Fibroblast of lung (primary cell): ENCODE measurements at regions not wholly inside any gene's neighbourhood (a gene's known extent, or its start where the extent isn't known, plus 50 kb on each side); places are given as distances from the start of the nearest gene placed in this dataset.

Source experiments
- DNase-seq, 2 donors: peaks; one replicate each; pipeline versions ENCODE4 v3.0.0 to v3.0.0-alpha.2; 2010; ENCODE audit warnings: low read depth in 2 of 2
- H2AFZ ChIP-seq: 2 replicates; pipeline ENCODE4 v1.5.1; 2012; ENCODE audit warnings: low read length, control low read depth, inconsistent platforms
- H3K27ac ChIP-seq: 2 replicates; pipeline ENCODE4 v1.5.1; 2011; ENCODE audit warnings: low read length, control low read depth; ENCODE audit not compliant: insufficient read depth
- H3K27me3 ChIP-seq: 2 replicates; pipeline ENCODE4 v1.5.1; 2011; ENCODE audit warnings: mild to moderate bottlenecking, low read length; ENCODE audit not compliant: control insufficient read depth, insufficient read depth
- H3K36me3 ChIP-seq: 2 replicates; pipeline ENCODE4 v1.5.1; 2011; ENCODE audit warnings: low read length; ENCODE audit not compliant: control insufficient read depth, insufficient read depth
- H3K4me1 ChIP-seq: 2 replicates; pipeline ENCODE4 v1.5.1; 2011; ENCODE audit warnings: low read length; ENCODE audit not compliant: control insufficient read depth, insufficient read depth; ENCODE audit errors: extremely low read depth
- H3K4me2 ChIP-seq: 2 replicates; pipeline ENCODE4 v1.5.1; 2011; ENCODE audit warnings: low read length, control low read depth; ENCODE audit not compliant: insufficient read depth; ENCODE audit errors: extremely low read depth
- H3K4me3 ChIP-seq, 4 experiments: fragments of 200-600 bp in 1 of 4; sonication (generic) in 1 of 4; replicated peaks in 1 of 4; 2 replicates each; pipeline ENCODE4 v1.5.1; 2011 to 2016; ENCODE audit warnings: low read length in 4 of 4, low read depth in 3 of 4, mild to moderate bottlenecking in 3 of 4, control low read depth in 2 of 4, inconsistent platforms in 1 of 4, mixed read lengths in 1 of 4; ENCODE audit not compliant: insufficient read depth in 1 of 4; ENCODE audit errors: control extremely low read depth in 1 of 4
- H3K79me2 ChIP-seq: 2 replicates; pipeline ENCODE4 v1.5.1; 2012; ENCODE audit warnings: mild to moderate bottlenecking, low read length, inconsistent platforms; ENCODE audit not compliant: control insufficient read depth, insufficient read depth
- H3K9ac ChIP-seq: 2 replicates; pipeline ENCODE4 v1.5.1; 2011; ENCODE audit warnings: mild to moderate bottlenecking, low read length, control low read depth; ENCODE audit not compliant: insufficient read depth
- H3K9me3 ChIP-seq: 2 replicates; pipeline ENCODE4 v1.5.1; 2012; ENCODE audit warnings: low read depth, low read length; ENCODE audit not compliant: control insufficient read depth, insufficient read depth
- H4K20me1 ChIP-seq: 2 replicates; pipeline ENCODE4 v1.5.1; 2011; ENCODE audit warnings: low read length; ENCODE audit not compliant: control insufficient read depth, insufficient read depth; ENCODE audit errors: extremely low read depth
- EZH2 ChIP-seq: IDR thresholded peaks from 2 replicates; pipeline ENCODE4 v1.5.1; 2012; ENCODE audit warnings: low read length, control low read depth, mild to moderate bottlenecking; ENCODE audit errors: missing control alignments
- TF ChIP-seq, protein P1 (sequence below), 2 donors: IDR thresholded peaks in 1 of 2; conservative IDR thresholded peaks in 1 of 2; 1 replicate in 1 of 2; 2 replicates in 1 of 2; pipeline ENCODE4 v1.5.1; 2011 to 2012; ENCODE audit warnings: low read length in 2 of 2, control low read depth in 1 of 2, inconsistent platforms in 1 of 2, low read depth in 1 of 2, mild to moderate bottlenecking in 1 of 2

GRCh38 chr5:36414869-36415282 is 113.2 kb upstream of the RANBP3L start:
- Histone ChIP-seq H3K4me1 (no peaks in the 10 kb centered on the region), H3K4me3 (no peak overlapping the region), H4K20me1 (no peaks in the 10 kb centered on the region), H3K27ac (no peak overlapping the region), H3K9me3 (no peaks in the 10 kb centered on the region), H3K9ac (no peak overlapping the region), H3K4me2 (no peak overlapping the region), H3K79me2 (no peaks in the 10 kb centered on the region), H3K36me3 (no peaks in the 10 kb centered on the region), H3K27me3 (no peaks in the 10 kb centered on the region), H2AFZ (no peak overlapping the region)
- DNase-seq: peak; percentile 50 to 72
- TF ChIP-seq, protein P1, sequence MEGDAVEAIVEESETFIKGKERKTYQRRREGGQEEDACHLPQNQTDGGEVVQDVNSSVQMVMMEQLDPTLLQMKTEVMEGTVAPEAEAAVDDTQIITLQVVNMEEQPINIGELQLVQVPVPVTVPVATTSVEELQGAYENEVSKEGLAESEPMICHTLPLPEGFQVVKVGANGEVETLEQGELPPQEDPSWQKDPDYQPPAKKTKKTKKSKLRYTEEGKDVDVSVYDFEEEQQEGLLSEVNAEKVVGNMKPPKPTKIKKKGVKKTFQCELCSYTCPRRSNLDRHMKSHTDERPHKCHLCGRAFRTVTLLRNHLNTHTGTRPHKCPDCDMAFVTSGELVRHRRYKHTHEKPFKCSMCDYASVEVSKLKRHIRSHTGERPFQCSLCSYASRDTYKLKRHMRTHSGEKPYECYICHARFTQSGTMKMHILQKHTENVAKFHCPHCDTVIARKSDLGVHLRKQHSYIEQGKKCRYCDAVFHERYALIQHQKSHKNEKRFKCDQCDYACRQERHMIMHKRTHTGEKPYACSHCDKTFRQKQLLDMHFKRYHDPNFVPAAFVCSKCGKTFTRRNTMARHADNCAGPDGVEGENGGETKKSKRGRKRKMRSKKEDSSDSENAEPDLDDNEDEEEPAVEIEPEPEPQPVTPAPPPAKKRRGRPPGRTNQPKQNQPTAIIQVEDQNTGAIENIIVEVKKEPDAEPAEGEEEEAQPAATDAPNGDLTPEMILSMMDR (conservative IDR thresholded peaks at IDR 0.05 in 1 of 2, IDR thresholded peaks at IDR 0.05 in 1 of 2; ENCODE audit: low read depth in 1 of 2, low read length in 2 of 2): peak; percentile 20 to 44
- no peak for TF ChIP-seq EZH2

- Histone ChIP-seq H3K79me2 (no peaks in the 10 kb centered on the region), H3K9me3 (no peaks in the 10 kb centered on the region), H3K36me3 (no peaks in the 10 kb centered on the region), H4K20me1 (no peaks in the 10 kb centered on the region), H3K4me2 (no peak overlapping the region), H2AFZ (no peak overlapping the region), H3K4me1 (no peaks in the 10 kb centered on the region), H3K9ac (no peak overlapping the region), H3K4me3 (no peak overlapping the region), H3K27me3 (no peaks in the 10 kb centered on the region), H3K27ac (no peak overlapping the region)
- DNase-seq: no peak
- TF ChIP-seq EZH2: no peak
- TF ChIP-seq, protein P1 (conservative IDR thresholded peaks at IDR 0.05 in 1 of 2, IDR thresholded peaks at IDR 0.05 in 1 of 2; ENCODE audit: low read depth in 1 of 2, low read length in 2 of 2): no peak
Observed at GRCh38 chr5:36416605-36417004, 114.9 kb upstream of the RANBP3L start.

- no peaks in the 10 kb centered on the region for H3K4me1 ChIP-seq
- no peak for DNase-seq
- no peak overlapping the region for H3K27ac ChIP-seq
- H2AFZ ChIP-seq: no peak overlapping the region
- H3K36me3 ChIP-seq: no peaks in the 10 kb centered on the region
- H3K9me3 ChIP-seq: no peaks in the 10 kb centered on the region
- no peak overlapping the region for H3K4me2 ChIP-seq
- no peaks in the 10 kb centered on the region for H3K27me3 ChIP-seq
- TF ChIP-seq, protein P1 (conservative IDR thresholded peaks at IDR 0.05 in 1 of 2, IDR thresholded peaks at IDR 0.05 in 1 of 2; ENCODE audit: low read depth in 1 of 2, low read length in 2 of 2): no peak
- H4K20me1 ChIP-seq: no peaks in the 10 kb centered on the region
- H3K79me2 ChIP-seq: no peaks in the 10 kb centered on the region
- H3K9ac ChIP-seq: no peak overlapping the region
- no peak overlapping the region for H3K4me3 ChIP-seq
Observed at GRCh38 chr5:36417221-36417620, 115.5 kb upstream of the RANBP3L start.
